ENCODE measurements at regions not wholly inside any gene's neighbourhood (a gene's known extent, or its start where the extent isn't known, plus 50 kb on each side); places are given as distances from the start of the nearest gene placed in this dataset.

DNA sequence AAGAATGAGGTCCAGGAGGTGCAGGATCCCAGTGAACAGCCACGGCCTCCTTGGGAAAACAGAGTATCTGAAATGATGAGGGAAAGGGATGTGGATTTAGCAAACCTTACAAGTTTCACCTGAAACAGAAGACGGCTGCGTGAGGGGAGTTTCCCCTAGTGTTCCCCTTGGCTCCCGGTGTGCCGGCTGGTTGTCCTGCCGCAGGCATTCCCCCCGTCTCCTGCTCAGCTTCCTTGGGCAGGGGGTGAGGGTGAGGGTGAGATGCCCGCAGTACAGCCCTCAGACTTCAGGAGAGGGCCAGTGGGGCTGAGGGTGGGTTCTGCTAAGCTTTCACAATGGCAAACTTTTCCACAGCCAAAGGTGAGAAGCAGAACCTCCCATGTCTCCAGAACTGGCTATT lies 201.1 kb upstream of the SOX1 start:
- TF ChIP-seq, protein P1, sequence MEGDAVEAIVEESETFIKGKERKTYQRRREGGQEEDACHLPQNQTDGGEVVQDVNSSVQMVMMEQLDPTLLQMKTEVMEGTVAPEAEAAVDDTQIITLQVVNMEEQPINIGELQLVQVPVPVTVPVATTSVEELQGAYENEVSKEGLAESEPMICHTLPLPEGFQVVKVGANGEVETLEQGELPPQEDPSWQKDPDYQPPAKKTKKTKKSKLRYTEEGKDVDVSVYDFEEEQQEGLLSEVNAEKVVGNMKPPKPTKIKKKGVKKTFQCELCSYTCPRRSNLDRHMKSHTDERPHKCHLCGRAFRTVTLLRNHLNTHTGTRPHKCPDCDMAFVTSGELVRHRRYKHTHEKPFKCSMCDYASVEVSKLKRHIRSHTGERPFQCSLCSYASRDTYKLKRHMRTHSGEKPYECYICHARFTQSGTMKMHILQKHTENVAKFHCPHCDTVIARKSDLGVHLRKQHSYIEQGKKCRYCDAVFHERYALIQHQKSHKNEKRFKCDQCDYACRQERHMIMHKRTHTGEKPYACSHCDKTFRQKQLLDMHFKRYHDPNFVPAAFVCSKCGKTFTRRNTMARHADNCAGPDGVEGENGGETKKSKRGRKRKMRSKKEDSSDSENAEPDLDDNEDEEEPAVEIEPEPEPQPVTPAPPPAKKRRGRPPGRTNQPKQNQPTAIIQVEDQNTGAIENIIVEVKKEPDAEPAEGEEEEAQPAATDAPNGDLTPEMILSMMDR (IDR thresholded peaks at IDR 0.05; ENCODE audit: low read depth, low read length, missing input control), result no peak
- TF ChIP-seq, protein P2, sequence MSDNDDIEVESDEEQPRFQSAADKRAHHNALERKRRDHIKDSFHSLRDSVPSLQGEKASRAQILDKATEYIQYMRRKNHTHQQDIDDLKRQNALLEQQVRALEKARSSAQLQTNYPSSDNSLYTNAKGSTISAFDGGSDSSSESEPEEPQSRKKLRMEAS (IDR thresholded peaks at IDR 0.05), result no peak
- TF ChIP-seq GABPA (IDR thresholded peaks at IDR 0.05 in 1 of 2, conservative IDR thresholded peaks at IDR 0.05 in 1 of 2) (no peak), SP1 (IDR thresholded peaks at IDR 0.05) (no peak), JUND (IDR thresholded peaks at IDR 0.05) (no peak), YY1 (IDR thresholded peaks at IDR 0.05) (no peak), TAF1 (conservative IDR thresholded peaks at IDR 0.05) (no peak), NR2F2 (IDR thresholded peaks at IDR 0.05) (no peak), FOXA1 (IDR thresholded peaks at IDR 0.05) (no peak)
- TF ChIP-seq, protein P3, sequence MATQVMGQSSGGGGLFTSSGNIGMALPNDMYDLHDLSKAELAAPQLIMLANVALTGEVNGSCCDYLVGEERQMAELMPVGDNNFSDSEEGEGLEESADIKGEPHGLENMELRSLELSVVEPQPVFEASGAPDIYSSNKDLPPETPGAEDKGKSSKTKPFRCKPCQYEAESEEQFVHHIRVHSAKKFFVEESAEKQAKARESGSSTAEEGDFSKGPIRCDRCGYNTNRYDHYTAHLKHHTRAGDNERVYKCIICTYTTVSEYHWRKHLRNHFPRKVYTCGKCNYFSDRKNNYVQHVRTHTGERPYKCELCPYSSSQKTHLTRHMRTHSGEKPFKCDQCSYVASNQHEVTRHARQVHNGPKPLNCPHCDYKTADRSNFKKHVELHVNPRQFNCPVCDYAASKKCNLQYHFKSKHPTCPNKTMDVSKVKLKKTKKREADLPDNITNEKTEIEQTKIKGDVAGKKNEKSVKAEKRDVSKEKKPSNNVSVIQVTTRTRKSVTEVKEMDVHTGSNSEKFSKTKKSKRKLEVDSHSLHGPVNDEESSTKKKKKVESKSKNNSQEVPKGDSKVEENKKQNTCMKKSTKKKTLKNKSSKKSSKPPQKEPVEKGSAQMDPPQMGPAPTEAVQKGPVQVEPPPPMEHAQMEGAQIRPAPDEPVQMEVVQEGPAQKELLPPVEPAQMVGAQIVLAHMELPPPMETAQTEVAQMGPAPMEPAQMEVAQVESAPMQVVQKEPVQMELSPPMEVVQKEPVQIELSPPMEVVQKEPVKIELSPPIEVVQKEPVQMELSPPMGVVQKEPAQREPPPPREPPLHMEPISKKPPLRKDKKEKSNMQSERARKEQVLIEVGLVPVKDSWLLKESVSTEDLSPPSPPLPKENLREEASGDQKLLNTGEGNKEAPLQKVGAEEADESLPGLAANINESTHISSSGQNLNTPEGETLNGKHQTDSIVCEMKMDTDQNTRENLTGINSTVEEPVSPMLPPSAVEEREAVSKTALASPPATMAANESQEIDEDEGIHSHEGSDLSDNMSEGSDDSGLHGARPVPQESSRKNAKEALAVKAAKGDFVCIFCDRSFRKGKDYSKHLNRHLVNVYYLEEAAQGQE (IDR thresholded peaks at IDR 0.05), result no peak
- TF ChIP-seq, protein P4, sequence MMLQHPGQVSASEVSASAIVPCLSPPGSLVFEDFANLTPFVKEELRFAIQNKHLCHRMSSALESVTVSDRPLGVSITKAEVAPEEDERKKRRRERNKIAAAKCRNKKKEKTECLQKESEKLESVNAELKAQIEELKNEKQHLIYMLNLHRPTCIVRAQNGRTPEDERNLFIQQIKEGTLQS (IDR thresholded peaks at IDR 0.05), result no peak

Measured in liver (tissue), 3 donors.